ENCODE measurements at regions not wholly inside any gene's neighbourhood (a gene's known extent, or its start where the extent isn't known, plus 50 kb on each side); places are given as distances from the start of the nearest gene placed in this dataset.

DNA sequence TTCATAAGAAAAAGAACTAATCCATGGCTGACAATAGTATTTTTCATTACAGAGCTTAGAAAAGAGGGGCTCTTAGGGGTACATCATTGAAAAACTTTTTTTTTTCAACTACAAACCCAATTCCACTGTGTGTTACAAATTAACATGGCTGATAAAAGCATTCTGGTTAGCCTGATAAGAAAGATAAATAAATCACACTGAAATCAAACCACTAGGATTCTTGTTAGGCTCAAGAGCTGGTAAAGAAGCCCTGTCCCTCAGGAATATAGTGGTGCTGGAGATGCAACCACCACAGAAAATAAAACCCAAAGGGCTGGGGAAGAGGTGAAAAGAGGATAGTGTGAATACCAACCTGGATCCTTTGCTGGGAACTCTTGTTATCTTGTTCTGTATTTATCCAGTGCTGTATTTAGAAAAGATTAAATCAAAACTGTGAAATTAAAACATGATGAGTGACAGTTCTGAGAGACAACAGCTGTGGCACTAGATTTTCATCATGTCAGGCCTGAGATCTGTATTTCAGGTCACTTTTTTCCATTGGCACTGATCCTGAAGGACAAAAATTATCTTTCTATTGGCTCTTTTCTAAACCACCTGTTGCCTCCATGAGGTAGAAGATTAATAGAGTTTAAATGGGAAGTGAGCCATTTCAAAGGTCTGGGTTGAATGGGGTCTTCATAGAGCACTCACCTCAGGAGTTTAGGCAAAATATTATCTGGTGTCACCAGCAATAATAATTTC, 118.6 kb downstream of the ARRDC3 start:
- TF ChIP-seq, protein P1, sequence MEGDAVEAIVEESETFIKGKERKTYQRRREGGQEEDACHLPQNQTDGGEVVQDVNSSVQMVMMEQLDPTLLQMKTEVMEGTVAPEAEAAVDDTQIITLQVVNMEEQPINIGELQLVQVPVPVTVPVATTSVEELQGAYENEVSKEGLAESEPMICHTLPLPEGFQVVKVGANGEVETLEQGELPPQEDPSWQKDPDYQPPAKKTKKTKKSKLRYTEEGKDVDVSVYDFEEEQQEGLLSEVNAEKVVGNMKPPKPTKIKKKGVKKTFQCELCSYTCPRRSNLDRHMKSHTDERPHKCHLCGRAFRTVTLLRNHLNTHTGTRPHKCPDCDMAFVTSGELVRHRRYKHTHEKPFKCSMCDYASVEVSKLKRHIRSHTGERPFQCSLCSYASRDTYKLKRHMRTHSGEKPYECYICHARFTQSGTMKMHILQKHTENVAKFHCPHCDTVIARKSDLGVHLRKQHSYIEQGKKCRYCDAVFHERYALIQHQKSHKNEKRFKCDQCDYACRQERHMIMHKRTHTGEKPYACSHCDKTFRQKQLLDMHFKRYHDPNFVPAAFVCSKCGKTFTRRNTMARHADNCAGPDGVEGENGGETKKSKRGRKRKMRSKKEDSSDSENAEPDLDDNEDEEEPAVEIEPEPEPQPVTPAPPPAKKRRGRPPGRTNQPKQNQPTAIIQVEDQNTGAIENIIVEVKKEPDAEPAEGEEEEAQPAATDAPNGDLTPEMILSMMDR (conservative IDR thresholded peaks at IDR 0.05): no peak
- no peak for TF ChIP-seq EZH2 (IDR thresholded peaks at IDR 0.05; ENCODE audit: low read depth)
